22Rv1 (cell line): ENCODE measurements at regions not wholly inside any gene's neighbourhood (a gene's known extent, or its start where the extent isn't known, plus 50 kb on each side); places are given as distances from the start of the nearest gene placed in this dataset.
"Not testable (repeated sequence)": the region's sequence is repeated elsewhere in the genome, so short reads cannot be mapped to it uniquely, and the experiment has no call there.

Source experiments
- H3K27ac ChIP-seq: fragments of 450-650 bp; 2 replicates; pipeline ENCODE4 v1.5.1; 2017
- CTCF ChIP-seq: fragments of 450-650 bp; IDR thresholded peaks from 2 replicates; pipeline ENCODE4 v1.5.1; 2017; ENCODE audit warnings: mild to moderate bottlenecking
- ZFX ChIP-seq: fragments of 450-650 bp; IDR thresholded peaks from 2 replicates; pipeline ENCODE4 v1.6.1; 2017; ENCODE audit warnings: antibody characterized with exemption, borderline replicate concordance

- H3K27ac ChIP-seq = no peak overlapping the region
- TF ChIP-seq CTCF = no peak
- TF ChIP-seq ZFX = no peak
Measured at GRCh38 chr3:36178018-36178417, 202.3 kb upstream of the STAC start.

- no peak overlapping the region for H3K27ac ChIP-seq
- TF ChIP-seq ZFX (no peak), CTCF (no peak)
Measured at GRCh38 chr3:36182024-36182423, 198.3 kb upstream of the STAC start.

- not testable (repeated sequence) for H3K27ac ChIP-seq
Measured at GRCh38 chr3:36187197-36187596, 193.1 kb upstream of the STAC start.

- H3K27ac ChIP-seq = no peak overlapping the region
- TF ChIP-seq ZFX (no peak), CTCF (no peak)
Measured at GRCh38 chr3:36192901-36193300, 187.4 kb upstream of the STAC start.

GRCh38 chr3:36193448-36193847, 186.9 kb upstream of the STAC start:
- no peak for TF ChIP-seq ZFX
- no peak for TF ChIP-seq CTCF
- no peak overlapping the region for H3K27ac ChIP-seq

GRCh38 chr3:36196058-36196457, 184.2 kb upstream of the STAC start:
- H3K27ac ChIP-seq = no peak overlapping the region

GRCh38 chr3:36197151-36197550, 183.2 kb upstream of the STAC start:
- no peak overlapping the region for H3K27ac ChIP-seq
- TF ChIP-seq CTCF = no peak
- TF ChIP-seq ZFX = no peak

More at GRCh38 chr3:36196058-36196457, 184.2 kb upstream of the STAC start:
- TF ChIP-seq CTCF (no peak), ZFX (no peak)

GRCh38 chr3:36201546-36201945, 178.8 kb upstream of the STAC start:
- TF ChIP-seq ZFX (no peak), CTCF (no peak)

More at GRCh38 chr3:36201546-36201945, 178.8 kb upstream of the STAC start:
- H3K27ac ChIP-seq = no peak overlapping the region
